ENCODE measurements at regions not wholly inside any gene's neighbourhood (a gene's known extent, or its start where the extent isn't known, plus 50 kb on each side); places are given as distances from the start of the nearest gene placed in this dataset.
"Not testable (repeated sequence)": the region's sequence is repeated elsewhere in the genome, so short reads cannot be mapped to it uniquely, and the experiment has no call there.

- DNase-seq, result no peak
These were observed 51.3 kb upstream of the EGFL6 start for GRCh38 chrX:13518126-13518525.

DNA sequence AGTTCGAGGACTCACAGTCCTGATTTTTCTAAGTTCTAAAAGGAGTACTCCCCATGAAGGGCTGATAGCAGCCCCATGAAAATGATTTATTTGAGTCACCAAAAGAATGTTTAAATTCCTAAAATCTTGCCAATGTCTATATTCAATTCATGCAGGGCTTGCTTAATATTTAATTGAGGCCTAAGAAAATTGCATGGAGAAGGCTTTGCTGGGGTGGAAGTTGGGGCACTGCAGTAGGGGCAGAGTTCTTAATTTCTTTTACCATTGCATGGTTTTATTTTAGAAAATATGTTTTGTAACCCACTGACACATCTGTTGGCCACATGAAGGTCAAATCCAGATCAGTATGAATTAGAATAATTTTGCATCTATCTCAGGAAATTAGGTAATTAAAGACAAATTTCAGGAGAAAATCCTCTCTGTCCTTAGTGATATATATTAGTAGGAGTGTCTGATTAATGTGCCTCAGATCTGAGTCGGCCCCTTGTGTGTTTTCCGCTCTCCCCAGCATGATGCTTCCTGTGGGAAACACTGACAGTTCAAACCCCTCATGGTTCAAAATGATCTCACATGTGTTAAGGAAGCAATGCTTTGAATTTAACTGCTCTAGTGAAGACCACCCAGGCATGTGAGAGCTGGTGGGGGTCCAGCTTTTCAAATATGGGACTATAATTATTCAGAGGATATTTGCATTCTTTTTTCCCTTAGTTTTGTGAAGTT lies 54.0 kb upstream of the EGFL6 start:
- no peak for DNase-seq

GRCh38 chrX:13511944-13512330 lies 57.5 kb upstream of the EGFL6 start:
- DNase-seq, result no peak

DNA sequence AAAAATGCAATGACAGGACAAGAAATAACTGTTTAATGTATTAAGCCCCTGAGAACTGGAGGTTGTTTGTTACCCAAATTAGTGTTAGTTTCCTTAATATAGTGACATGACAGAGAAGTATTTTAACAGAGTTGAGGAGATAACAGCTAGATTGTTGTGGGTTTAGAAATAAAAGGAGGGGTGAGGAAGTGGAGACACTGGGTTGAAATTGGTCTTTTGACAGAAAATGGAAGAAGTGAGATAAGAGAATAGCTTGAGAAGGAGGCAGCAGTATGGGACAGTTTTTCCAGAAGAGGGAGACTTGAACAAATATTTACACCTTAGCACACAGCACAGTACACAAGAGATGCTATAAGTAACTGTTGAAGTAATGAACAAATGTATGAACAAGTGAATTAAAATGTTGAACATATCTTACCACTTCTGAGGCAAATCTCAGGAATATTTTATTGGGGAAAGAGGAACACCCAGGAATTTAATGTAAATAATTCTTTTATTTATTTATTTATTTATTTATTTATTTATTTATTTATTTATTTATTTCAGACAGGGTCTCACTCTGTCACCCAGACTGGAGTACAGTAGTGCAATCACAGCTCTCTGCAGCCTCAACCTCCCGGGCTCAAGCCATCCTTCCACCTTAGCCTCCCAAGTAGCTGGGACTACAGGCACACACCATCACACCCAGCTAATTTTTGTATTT lies 58.0 kb upstream of the EGFL6 start:
- DNase-seq, result no peak

GRCh38 chrX:13507893-13508292 lies 61.5 kb upstream of the EGFL6 start:
- DNase-seq, result no peak

GRCh38 chrX:13506574-13506973 lies 62.8 kb upstream of the EGFL6 start:
- no peak for DNase-seq

DNA sequence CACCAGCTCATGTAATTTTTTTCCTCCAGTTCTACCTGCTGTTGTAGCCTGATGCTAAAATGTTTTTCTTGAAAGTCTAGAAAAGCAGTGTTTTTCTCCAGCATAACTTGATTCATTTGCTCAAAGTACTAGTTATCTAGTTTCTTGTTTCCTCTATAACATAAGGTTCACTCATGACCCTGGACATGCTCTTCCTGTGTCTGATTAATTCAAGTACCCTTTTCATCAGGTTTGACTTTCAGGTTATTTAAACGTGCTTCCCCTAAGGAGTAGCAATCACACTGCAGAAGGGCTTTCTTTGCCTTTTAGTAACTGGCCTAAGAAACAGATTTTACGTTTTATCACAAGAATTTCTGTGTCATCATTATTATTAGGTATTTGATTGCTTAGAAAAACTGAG lies 66.8 kb upstream of the EGFL6 start:
- DNase-seq, result no peak

- no peak for DNase-seq
These were observed 69.7 kb upstream of the EGFL6 start for GRCh38 chrX:13499736-13500135.

GRCh38 chrX:13498238-13498637 lies 71.2 kb upstream of the EGFL6 start:
- DNase-seq, result no peak

DNA sequence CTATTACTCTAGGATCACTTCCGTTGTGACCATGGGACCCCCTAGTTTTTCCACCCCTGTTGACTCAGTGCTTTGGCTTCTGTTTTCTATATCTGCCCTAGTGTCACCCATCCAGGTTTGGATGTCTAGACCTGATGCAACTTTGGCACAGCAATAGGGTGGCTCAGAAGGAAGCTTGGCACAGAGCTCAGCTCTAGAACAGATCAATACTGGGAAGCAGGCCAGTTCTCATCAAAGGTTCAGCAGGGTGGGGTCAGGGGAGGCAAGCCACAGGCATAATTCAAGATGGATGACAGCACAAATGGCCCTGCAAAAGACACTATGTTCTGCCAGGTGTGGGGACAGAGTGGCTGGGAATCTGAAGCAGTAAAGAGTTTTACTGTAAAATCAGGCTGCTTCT lies 74.2 kb upstream of the EGFL6 start:
- DNase-seq, result no peak

DNA sequence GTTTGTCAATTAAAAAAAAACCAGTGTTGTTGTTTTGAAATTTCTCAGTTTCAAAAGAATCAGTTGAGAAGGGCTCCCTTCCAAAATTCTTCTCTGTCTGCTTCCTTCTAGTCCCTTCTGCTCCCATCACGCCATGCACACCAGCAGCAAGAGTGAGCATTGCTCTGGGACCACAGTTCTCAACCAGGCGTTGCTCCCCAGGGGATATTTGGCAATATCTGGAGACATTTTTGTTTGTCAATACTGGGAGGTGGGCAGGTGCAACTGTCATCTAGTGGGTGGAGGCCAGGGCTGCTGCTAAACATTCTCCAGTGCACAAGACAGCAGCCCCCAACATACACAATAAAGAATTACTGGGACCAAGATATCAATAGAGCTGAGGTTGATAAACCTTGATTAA lies 74.8 kb upstream of the EGFL6 start:
- DNase-seq, result no peak

GRCh38 chrX:13493659-13494058 lies 75.7 kb upstream of the EGFL6 start:
- no peak for DNase-seq

- no peak for DNase-seq
These were observed 77.1 kb upstream of the EGFL6 start for GRCh38 chrX:13492286-13492685.

DNA sequence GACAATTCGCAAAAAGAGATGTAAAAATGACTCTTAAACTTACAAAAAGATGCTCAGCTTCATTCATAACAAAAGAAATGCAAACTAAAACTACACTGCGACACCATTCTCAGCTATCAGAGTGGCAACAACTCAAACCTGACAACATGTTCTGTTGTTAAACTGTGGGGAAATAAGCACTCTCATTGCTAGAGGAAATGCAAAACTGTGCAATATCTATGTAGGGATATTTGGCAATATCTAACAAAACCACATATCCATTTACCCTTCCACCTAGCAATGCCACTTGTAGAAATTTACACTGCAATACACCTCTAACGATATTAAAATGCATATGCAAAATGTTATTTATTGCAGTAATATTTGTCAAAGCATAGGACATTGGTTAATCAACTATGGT lies 78.3 kb upstream of the EGFL6 start:
- DNase-seq, result no peak

GRCh38 chrX:13489454-13489853 lies 79.9 kb upstream of the EGFL6 start:
- no peak for DNase-seq

DNA sequence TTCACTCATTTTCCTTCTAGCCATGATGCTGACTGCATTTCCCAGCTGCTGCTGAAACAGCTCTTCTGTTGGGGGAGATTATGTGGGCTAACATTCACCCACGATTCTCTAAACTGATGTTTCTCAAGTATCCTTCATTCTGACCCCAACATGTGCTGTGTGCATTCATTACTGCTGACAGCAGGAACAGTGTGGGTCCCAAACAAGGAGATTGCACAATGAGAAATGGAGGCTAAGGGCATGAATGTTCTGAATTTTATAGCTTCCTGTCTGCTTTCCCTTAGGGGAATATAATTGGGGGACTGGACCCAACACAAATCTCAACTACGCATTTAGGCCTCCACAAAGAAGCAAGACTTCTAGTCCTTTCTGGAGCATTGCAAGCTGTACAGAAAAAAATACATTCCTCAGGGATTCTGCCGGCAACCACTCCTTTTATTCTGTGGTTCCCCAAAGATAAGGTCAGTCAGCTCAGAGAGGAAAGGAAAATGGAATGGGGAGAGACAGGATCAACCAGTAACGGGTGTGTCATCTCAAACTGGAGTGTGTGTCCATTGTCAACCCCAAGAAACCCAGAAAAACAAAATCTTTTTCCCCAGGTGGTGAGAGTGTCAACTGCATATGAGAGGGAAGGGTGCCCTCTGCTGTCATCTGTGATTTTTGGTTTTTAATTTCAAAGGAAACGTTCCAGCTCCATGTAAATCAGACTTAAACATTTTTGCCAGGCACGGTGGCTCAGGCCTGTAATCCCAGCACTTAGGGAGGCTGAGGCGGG lies 81.5 kb upstream of the EGFL6 start:
- DNase-seq, result no peak

- DNase-seq, result no peak
These were observed 84.2 kb upstream of the EGFL6 start for GRCh38 chrX:13485167-13485566.

- DNase-seq, result no peak
These were observed 85.6 kb upstream of the EGFL6 start for GRCh38 chrX:13483773-13484172.

- DNase-seq, result no peak
These were observed 86.5 kb upstream of the EGFL6 start for GRCh38 chrX:13482746-13483541.

- DNase-seq, result not testable (repeated sequence)
These were observed 88.6 kb upstream of the EGFL6 start for GRCh38 chrX:13480780-13481179.

DNA sequence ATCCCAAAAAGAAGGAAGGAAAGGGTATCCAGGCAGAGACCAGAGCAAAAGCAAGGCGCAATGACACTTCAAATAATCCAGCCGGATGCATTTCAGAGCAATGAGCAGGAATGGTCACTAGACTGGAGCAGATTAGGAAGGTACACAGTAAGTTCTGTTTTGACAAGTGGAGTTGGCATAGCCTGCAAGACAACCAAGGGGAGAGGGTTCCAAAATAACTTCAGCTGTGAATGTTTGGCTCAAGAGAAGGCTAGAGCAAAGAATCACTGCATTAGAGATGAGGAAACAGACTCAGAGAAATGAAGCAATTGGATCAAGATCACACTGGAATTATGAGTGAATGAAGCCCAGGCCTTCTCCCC lies 90.0 kb upstream of the EGFL6 start:
- DNase-seq, result no peak

- no peak for DNase-seq
These were observed 90.5 kb upstream of the EGFL6 start for GRCh38 chrX:13478740-13479451.

DNA sequence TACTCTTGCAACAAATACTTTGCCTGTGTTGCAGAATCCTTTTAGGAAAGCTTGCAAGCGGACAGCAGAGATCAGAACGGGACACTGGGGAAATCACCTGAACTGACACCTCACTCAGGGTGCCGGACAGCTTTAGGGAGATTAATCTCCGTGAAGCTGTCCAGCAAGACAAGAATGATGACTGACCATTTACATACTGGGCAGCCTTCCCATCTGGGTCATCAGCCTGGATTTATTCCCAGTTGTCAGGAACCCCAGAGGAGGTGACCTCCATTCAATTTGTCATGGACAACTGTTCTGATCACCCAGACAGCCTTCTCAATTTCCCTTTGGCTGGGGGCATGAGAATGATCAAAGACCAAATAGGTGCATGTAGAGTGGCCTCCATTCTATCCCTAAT lies 93.0 kb upstream of the EGFL6 start:
- no peak for DNase-seq

All from NCI-H2029 (cell line).